GM12865 (cell line): ENCODE measurements at regions not wholly inside any gene's neighbourhood (a gene's known extent, or its start where the extent isn't known, plus 50 kb on each side); places are given as distances from the start of the nearest gene placed in this dataset.

Experiments
- DNase-seq: peaks from one replicate; pipeline ENCODE4 v3.0.0; 2010; ENCODE audit warnings: low read depth
- H3K4me3 ChIP-seq: 2 replicates; pipeline ENCODE4 v1.5.1; 2011; ENCODE audit warnings: mild to moderate bottlenecking, low read depth, low read length, control low read depth
- TF ChIP-seq, protein P1 (sequence below): IDR thresholded peaks from 2 replicates; pipeline ENCODE4 v1.5.1; 2011; ENCODE audit warnings: low read length, control low read depth, low read depth, inconsistent platforms; ENCODE audit not compliant: insufficient read depth; ENCODE audit errors: missing control alignments

DNA sequence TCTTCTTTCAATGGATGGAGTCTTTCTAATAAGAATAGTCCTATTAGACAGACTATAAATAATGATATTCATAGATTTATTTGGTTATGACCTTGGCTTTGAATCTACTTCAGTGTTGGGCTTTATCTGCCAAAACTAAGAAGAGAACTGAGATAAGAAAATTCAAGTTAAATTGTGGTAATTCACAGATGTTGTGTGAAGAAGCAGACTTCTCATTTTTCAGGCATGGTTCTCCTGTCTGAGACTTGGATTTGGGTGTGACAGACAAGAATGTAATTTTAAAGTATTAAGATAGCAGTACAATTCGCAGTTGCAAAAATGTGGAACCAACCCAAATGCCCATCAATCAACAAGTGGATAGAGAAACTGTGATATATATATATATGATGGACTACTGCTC lies 124.7 kb downstream of the QPCT start:
- H3K4me3 ChIP-seq = no peak overlapping the region
- TF ChIP-seq, protein P1, sequence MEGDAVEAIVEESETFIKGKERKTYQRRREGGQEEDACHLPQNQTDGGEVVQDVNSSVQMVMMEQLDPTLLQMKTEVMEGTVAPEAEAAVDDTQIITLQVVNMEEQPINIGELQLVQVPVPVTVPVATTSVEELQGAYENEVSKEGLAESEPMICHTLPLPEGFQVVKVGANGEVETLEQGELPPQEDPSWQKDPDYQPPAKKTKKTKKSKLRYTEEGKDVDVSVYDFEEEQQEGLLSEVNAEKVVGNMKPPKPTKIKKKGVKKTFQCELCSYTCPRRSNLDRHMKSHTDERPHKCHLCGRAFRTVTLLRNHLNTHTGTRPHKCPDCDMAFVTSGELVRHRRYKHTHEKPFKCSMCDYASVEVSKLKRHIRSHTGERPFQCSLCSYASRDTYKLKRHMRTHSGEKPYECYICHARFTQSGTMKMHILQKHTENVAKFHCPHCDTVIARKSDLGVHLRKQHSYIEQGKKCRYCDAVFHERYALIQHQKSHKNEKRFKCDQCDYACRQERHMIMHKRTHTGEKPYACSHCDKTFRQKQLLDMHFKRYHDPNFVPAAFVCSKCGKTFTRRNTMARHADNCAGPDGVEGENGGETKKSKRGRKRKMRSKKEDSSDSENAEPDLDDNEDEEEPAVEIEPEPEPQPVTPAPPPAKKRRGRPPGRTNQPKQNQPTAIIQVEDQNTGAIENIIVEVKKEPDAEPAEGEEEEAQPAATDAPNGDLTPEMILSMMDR = no peak
- DNase-seq = no peak

DNA sequence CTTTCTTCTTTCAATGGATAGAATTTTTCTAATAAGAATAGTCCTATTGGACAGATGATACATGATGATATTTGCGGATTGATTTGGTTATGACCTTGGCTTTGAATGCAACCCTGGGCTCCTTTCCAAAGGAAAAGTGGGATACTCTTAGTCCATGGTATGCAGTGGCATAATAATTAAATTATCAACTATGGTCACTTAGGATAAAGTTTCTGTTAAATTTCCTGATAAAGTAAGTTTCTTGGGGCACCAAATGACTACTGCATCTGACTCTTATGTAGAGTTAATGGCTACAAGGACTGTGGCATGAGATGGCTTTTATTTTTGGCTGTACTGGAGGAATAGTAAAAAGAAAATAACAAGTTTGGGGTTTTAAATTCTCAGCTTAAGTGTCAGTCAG lies 126.7 kb downstream of the QPCT start:
- TF ChIP-seq, protein P1 = no peak
- H3K4me3 ChIP-seq = no peak overlapping the region
- no peak for DNase-seq

DNA sequence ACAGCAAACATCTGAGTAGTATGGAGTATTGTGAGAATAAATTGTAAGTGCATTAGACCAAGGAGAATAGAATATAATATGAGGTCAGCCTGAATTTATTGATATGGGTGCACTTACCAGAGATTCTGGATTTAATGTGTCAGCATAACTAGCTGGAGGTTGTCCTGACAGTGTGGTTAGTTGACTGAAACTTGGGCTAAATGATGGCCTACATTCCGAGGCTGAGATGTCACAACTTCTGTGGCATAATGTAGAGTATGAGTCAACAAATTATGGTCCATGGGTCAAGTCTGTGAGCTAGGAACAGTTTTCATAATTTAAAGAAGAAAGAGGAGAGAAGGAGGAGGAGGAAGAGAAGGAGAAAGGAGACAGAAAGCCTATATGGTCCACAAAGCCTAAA lies 127.6 kb downstream of the QPCT start:
- TF ChIP-seq, protein P1 = no peak
- H3K4me3 ChIP-seq = no peak overlapping the region
- DNase-seq = no peak

DNA sequence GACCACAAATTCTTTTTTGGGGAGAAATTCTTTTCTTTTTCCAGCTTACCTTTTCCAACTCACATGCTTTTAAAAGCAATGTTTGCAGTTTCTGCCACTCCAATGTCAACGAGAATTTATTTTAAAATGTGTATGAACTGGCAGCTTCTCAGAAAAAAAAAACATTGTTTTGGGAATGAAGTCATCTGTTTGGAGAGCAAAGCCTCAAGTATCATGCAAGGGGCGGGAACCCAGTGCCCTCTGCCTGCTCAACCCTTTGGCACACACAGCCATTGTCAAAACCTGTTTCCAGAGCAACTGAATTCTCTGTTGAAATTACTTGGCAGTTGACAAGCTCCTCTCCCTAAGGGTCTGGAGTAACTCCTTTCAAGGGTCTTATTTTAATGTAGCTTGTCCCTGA lies 128.5 kb downstream of the QPCT start:
- H3K4me3 ChIP-seq = no peak overlapping the region
- no peak for DNase-seq
- TF ChIP-seq, protein P1 = no peak

DNA sequence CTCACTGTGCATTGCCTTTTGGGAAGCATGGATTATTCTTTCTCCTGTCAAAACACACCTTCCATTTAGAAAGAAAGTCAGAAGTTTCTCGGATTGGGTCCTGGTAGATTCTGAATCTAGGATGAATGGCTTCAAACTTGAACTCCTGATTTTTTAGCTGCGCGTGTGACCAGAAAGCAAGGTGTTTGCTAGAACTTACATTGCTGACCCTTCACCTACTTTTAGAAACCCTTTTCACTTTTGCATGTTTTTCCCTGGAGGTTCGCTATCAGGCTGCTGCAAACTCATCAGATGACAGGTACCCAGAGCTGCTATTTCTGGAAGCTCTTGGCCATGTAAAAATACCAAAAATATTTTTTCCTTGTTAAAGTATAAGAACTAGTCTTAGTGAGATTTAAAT lies 132.0 kb downstream of the QPCT start:
- no peak overlapping the region for H3K4me3 ChIP-seq
- TF ChIP-seq, protein P1 = no peak
- no peak for DNase-seq

DNA sequence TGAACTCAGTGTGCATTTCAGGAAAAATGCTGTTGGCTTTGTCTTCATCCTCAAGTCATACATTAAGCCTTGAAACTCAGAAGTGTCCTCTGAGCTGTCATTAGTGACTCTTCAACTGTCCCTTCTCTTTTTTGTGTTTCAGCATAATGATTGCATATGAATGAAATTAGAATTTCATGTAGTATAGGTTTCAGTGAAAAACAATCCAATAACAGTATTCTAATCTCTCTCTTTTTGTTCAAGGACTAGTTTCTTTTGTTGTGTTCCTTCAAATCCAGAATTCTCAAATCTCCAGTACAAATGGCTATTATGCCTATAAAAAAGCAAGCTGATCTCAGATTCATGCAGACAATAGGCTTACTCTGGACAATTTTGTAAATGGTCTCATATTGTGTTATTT lies 133.5 kb downstream of the QPCT start:
- H3K4me3 ChIP-seq = no peak overlapping the region
- no peak for DNase-seq
- TF ChIP-seq, protein P1 = no peak

DNA sequence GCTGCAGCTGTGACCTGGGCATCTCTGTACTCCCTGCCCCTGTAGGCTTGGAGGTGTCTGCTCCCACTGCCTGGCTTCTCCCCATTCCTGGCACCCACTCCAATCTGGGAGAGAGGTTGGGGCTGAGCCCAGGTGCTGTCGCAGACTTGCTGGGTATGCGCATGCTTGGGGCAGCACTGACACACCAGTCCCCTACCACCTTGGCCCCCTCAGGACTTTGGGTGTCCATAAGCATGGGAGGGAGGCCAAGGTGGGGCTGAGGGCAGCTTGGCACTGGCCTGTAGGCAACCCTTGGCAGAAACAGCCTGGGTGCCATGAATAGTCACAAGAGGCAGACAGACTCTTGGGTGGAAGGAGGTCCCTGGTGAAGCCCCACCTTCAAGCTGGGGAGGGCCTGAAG lies 136.8 kb downstream of the QPCT start:
- TF ChIP-seq, protein P1 = no peak
- H3K4me3 ChIP-seq = no peak overlapping the region
- DNase-seq = no peak
